Colon (tissue), 2 donors: ENCODE measurements at regions not wholly inside any gene's neighbourhood (a gene's known extent, or its start where the extent isn't known, plus 50 kb on each side); places are given as distances from the start of the nearest gene placed in this dataset.

Source experiments
- FAIRE-seq: peaks from 2 replicates; lab custom pipeline; 2012; peaks lifted over from hg19 to GRCh38; lab: Jason Lieb, UNC
- donor health status: control.
- donor health status: control.

DNA sequence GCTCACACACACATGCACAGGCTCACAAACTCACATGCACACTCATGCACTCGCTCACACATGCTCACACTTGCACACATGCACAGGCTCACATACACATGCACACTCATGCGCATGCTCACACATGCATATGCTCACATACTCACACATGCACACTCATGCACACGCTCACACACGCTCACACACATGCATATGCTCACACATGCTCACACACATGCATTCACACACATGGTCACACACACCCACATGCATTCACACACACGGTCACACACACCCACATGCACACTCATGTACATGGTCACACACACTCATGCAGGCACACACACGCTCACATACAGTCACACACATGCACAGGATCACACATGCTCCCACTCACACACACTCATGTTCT is 132.8 kb upstream of the SMAD3 start:
- FAIRE-seq: no peak

DNA sequence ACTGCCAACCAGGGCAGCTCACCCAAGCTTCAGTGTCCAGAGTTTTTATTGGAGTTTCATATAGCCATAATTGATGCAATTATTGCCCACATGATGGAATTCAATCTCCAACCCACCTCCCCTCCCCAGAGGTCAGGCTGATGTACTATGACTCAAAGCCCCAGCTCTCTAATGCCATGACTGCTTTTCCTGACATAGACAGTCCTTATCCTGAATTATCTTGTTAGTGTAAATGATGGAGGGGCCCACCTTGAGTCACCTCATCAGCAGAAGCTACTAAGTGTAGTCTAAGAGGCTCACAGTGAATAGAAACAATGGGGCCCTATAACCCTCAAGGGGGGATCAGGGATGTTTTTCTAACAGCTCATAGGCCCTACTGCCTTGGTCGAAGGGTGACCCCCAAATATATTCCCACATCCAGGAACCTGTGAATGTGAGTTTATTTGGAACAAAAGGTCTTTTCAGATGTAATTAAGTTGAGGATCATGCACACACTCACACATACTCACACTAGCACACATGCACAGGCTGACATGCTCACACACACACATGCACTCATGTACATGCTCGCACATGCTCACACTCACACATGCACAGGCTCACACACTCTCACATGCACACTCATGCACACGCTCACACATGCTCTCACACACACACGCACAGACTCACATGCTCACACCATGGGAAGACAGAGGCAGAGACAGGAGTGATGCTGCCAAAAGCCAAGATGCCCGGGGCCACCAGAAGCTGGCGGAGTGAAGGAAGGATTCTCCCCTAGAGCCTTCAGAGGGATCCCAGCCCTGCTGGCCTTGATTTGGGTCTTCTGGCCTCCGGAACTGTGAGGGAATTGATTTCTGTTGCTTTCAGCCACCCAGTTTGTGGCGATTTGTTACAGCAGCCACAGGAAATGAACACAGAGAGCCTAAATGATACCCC is 131.2 kb upstream of the SMAD3 start:
- FAIRE-seq: no peak

DNA sequence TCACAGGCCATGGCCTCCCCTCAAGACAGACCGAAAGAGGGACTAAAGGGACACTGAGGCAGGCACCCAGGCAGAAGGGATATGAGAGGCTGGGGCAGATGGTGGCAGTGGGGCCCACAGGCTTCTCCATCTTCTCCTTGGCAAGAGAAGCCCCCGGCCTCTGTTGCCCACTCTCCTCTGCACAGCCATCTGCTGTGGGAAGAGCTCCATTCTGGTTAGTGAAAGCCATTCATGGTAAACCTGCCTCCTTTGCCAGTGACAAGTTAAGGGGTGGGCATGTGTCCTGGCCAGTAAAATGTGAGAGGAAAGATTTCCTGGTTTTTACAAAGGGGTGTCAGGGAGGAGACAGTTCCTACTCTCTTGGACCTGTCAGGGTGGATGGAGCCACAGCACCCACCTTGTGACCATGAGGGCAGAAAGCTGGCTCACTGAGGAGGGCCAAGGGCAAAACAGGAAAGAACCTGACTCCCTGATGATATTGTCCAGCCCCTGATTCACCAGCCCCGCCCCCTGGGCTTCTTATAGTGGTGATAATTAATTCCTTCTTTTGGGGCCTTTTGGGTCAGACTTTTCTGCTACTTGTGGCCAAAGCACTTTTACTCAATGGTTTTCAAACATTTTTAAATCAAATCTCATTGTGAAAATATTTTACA is 130.4 kb upstream of the SMAD3 start:
- no peak for FAIRE-seq

DNA sequence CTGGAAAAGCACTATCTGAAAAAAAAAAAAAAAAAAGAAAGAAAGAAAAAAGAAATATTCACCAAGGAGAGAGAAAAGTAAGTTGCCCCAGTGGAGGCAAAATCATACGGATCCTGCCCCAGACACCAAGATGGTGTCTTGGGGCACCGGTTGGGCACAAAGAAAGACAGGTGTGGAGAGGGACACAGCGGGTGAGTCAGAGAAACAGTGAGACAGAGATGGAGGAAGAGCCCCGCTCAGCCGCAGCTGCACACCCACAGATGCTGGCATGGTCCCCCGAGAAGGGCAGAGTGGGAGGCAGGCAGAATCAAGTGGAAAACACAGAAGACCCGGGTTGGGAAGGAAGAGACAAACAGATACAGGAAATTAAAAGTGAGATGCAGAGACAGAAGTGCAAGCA is 129.7 kb upstream of the SMAD3 start:
- no peak for FAIRE-seq

DNA sequence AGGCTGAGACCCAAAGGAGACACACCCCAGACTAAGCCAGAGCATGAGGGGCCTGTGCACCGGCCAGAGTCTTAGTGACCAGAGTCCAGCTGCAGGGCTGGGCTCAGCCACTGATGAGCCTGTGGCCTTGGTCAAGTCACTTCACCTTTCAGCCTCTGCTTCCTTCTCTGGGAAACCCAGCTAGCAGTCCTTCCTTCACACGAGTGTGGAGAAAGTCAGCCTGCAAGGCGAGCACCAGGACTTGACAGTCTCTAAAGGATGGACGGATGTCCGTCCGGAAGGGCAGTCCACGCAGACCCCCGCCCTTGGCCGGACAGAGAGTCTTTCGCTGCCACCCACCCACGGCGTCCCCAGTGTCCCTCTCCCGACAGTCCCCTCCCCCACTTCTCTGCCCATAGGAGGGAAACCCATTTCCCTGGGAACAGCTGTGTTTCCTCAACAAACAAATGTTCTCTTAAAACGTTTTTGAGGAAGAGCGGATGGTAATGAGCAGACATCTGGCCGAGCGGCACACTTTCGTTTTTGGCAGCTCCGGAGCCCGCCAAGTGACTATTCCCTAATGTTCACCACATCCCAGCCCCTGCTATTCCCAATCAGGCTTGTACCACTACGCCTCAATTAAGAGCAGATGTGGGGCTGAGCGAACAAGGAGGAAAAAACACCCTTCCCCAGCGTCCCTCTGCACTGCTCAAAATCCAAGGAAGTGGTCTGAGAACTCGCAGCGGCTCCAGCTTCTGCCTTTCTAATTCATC is 129.1 kb upstream of the SMAD3 start:
- FAIRE-seq: no peak

DNA sequence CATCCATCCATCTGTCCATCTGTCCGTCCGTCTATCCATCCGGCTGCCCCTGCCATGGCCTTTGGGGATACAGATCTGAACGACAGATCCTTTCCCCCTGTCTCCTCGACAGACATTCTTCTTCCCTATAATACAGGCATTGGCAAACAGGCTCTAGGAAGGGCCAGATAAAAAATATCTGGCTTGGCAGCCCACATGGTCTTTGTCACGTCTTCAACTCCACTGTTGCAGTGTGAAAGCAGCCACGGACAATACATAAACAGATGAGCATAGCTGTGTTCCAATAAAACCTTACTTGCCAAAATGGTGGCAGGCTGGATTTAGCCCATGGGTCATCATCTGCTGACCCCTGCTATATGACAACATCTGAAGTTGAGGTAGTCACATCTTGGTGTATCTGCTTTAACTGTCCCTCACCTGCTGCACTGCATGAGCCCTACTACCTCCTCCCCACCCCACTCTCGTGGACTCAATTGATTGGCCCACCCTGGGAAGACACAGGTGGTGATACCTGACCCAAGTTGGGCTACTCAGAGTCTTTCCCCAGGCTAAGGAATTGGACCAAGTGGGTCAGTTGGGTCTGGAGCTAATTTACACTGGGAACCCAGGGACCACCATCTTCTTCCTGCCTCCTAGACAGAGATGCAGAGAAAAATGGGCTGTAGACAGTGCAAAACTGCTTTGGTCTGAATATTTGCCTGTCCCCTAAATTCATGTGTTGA is 128.4 kb upstream of the SMAD3 start:
- no peak for FAIRE-seq

DNA sequence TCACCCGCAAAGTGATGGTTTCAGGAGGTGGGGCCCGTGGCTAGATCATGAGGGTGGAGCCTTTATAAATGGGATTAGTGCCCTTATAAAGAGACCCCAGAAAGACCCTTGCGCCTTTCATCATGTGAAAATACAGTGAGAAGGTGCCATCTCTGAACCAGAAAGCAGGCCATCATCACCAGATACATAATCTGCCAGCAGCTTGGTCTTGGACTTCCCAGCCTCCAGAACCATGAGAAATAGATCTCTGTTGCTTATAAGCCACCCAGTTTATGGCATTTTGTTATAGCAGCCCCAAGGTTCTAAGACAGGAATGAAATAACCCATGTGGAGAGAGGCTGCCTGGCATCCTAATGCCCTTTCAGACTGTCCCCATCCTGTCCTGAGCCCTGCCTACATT is 127.8 kb upstream of the SMAD3 start:
- FAIRE-seq: no peak

DNA sequence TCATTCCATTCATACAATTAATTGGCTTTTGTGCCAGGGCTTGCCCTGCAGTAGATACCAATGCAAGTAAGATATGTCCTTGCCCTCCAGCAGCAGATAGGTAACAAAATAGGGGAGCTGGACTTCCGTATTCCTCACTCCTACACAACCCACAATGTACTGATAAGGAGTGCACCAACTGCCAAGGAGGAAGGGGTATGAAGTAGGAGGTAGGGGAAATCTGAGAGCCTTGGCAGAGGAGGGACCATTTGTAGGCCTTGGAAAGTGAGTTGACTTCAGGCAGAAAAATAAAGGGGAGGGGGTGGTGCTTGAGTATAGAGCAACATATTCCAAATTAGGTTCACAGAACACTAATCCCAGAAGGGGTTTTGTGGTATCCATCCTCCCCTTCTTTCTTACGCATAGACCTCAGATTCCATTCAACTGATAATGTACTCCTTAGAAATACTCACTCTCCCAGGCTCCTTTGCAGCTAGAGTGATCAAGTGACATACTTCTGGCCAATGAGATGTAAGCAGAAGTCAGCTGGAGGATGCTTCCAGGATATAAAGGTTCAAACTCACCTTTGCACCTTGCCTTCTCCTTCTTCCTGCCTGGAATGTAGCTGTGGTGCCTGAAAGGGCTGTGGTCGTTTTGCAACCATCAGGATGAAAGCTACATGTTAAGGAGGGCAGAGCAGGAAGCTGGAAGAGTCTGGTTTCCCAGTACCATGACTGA is 127.1 kb upstream of the SMAD3 start:
- no peak for FAIRE-seq

DNA sequence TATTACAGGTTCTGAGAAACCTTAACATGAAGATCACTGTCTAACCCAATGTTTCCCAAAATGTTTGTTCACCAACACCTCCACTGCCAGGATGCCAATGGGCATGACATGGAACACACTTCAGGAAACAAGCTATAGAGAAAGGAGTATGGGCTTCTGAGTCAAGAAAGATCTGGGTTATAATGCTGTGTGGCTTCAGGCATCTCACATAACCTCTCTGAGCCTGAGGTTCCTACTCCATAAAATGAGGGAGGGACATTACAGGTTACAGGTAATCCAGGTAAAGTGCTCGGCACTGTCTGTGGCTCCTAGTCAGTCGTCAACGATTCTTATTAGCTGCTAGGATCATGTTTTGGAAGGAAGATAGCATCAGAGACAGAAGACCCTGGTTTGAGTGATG is 126.4 kb upstream of the SMAD3 start:
- no peak for FAIRE-seq

DNA sequence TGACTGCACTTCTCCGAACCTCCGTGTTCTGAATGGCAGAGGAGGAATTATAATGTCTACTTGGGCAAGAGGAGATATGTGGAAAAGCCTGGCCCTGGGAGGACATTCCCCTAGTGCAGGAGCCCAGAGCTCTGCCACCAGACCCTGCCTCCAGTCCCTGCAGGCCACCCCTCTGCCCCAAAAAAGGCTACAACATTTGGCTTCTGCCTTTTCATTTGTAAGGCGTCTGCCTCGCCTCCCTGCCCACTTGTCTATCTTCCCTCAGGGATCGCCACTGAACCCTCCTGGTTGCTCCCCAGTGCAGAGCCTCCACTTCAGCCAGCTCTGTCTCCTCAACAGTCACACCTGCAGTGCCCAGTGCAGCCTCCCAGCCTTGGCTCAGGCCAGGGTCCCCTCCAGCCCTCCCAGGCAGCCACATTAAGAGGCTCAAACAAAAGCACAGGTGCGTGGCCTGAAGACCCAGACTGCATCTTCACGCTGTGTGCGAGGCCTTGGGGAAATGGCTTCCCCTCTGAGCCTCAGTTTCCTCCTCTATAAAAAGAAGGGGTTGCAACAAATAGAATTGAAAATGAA is 125.9 kb upstream of the SMAD3 start:
- no peak for FAIRE-seq

DNA sequence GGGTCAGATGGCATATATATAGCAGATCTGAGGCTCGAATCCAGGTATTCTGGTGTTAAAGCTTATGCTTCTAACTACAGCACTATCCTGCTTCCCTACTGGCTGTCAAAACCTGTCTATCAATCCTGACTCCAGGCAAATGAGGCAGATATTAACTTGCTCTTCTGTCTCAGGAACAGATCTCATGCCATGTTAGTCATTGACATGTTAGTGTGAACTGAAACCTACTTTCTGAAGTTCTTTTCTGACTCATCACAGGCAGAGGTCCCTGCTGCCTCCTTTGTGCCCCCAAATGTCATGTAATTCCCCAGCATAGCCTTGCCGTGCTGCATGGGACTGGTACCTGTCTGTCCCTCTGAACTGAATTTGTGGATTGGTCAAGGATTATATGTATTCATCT is 125.0 kb upstream of the SMAD3 start:
- FAIRE-seq: no peak

DNA sequence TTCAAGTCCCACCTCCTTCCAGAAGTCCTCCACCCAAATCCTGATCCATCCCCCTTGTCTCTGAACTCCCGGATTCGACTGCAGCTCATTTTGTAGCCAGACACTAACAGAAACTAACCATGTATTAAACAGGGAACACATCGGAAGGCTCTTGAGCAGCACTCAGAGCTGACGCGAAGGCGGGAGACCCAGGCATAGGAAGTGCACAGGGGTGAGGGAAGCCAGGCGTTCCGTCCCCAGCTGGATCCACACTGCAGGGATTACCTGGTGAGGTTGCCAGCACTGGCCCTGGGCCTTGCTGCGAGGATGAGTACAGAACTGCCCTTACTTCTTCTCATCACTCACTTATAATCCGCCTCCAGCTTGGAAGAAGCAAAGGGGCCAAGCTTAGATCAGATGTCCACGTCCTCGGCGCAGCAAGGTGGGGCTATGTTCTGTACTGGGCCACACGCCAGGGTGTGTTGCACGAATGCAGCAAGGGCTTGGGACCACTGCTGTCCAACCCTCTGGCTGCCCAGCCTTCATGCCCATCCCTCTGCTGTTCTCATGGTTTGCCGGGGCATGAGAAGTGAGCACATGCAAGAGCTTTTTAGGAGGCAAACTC is 124.2 kb upstream of the SMAD3 start:
- no peak for FAIRE-seq

DNA sequence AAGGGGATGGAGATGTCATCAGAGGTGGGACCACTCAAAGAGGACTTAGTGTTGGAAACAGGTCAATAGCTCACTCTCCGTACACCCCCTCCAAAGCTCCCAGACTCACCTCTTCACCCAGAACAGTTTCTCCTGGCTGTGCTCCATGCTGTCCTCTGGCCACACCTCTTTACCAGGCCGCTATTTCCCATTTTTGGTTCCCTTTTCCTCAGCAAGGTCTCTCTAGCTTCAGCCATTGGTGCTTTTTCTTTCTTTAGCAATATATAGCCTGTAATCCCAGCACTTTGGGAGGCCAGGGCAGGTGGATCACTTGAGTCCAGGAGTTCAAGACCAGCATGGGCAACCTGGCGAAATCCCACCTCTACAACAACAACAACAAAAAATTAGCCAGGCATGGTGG is 123.6 kb upstream of the SMAD3 start:
- FAIRE-seq: no peak

DNA sequence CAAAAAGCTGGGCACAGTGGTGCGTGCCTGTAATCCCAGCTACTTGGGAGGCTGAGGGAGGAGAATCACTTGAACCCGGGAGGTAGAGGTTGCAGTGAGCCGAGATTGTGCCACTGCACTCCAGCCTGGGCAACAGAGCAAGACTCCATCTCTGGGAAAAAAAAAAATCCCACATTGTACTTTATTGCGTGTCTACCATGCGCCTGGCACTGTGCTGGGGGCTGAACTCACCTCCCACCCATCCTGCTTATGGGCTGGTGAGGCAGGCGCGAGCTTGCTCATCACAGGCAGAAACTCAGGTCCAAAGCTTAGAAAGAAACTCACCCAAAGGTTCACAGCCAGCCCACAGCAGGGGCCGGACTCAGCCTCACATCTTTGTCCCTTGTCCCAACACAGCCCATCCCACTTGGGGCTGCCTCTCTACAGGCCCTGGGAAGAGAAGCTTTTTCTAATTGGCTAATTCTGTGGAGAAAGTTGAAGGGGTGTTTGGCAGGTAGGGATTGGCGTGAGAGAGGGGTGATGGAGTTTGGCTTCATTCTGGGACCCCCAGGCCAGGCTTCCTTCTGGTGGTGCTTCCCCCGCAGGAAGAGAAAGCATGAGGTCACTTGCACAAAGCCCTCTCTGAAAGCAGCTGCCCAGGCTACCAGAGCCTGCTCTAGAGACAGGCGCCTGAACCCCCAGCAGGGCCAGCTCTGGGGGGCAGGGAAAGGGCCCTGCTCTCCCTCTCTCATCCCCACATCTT is 122.6 kb upstream of the SMAD3 start:
- no peak for FAIRE-seq

DNA sequence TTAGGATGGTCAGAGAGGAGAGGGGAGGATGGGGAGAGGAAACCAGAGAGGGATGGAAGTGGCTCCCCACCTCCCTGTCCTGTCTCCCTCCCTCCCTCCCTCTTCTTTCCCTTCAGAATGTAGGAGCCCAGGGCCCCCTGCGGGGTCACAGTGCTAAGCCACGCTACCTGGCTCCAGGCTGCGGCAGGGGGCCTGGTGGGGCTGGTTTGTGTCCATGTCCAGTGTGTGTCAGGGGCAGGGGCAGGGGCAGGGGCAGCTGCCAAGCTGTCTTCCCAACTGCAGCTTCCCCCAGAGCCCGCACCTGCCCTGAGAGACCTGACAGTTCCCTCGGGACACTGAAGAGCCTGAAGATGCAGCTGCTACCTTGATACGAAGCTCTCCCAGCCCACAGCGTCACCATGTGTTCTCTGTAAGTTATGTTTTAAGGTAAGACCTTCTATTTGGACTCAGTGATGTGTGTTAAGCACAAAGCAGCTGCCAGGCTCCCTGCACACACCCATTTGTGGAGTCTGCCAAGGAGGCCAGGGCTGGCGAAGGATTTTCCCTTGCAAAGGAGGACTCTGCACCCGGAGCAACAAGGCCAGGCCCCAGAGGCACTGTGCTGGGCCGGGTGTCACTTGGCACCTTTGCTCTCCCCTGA is 121.8 kb upstream of the SMAD3 start:
- FAIRE-seq: no peak

DNA sequence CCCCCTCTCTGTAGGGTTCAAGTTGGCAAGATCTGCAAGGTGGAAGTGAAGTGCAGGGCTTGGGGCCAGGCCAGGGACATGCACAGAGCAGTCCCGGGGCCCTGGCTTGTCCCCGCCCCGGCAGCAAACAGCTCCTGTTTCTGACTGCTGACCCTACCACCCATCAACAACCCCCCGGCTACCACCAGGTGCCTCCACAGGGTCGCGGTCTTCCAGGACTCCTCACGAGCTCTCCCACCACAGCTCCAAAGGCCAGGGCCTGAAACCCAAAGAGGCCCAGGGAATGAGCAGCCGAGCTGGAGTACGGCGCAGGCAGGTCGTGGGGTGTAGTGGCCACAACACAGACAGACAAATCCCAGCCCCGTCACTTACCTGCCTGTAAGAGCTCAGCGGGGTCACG is 121.3 kb upstream of the SMAD3 start:
- FAIRE-seq: no peak

DNA sequence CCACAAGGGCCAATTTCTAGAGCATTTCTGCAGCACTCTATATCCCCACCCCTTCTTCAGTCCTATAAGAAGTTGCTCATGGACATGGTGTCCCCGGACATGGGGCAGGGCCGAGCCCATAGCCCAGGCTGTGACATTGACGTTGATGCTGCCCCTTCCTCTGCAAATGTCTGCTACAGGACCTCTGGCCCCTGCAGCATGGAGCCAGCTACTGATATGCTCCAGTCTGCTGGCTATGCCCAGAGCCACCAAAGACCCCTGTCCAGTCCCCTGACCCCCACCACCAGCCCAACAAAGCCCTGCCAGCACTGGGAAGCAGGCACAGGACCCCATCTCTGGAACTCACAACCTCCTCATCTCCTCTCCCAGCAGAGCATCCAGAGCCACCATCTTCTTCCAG is 120.1 kb upstream of the SMAD3 start:
- FAIRE-seq: no peak

DNA sequence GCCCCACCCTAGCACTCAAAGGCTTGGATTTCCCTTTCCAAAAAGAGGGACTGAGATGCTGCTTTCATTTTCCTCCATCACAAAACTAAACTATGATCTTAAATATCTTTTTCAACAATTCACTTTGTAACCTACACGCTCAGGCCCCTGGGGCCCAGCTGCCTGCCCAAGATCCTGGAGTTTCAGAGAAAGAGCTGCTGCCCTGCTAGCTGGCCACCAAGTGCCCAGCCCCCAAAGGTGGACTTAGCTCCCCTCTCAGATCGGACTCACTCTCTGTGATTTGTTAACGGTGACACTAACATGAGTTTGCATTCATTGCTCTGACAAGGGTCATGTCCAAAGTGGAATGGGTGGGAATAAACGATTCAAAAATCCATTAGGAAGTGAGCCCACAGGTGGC is 119.6 kb upstream of the SMAD3 start:
- FAIRE-seq: no peak

DNA sequence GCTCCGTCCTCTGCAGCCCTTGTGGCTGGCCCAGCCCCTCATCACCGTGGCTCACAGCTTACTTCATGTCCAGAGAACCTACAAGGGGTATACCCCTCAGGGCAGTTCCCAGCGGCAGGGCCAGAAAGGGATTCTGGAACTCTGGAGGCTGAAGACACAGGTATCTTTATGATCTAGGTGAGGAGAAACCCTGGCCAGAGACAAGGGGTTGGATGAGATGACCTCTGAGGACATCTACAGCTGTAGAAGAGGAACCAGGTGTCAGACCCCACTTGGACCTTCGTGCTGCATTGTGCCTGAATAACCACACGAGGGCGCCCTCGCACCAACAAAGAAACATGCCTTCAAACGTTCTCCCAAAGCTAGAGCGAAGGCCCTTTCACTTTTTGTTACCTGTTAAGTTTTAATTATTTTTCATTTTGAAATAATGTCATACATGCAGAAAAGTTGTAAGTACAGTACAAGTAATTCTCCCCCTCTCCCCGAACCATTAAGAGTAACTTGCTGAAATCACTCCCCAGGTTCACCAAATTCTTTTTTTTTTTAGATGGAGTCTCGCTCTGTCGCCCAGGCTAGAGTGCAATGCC is 118.7 kb upstream of the SMAD3 start:
- FAIRE-seq: no peak
